ENCODE measurements at regions not wholly inside any gene's neighbourhood (a gene's known extent, or its start where the extent isn't known, plus 50 kb on each side); places are given as distances from the start of the nearest gene placed in this dataset.

- DNase-seq (ENCODE audit: low spot score), result no peak
- Histone ChIP-seq H3K27me3 (replicated peaks; ENCODE audit: insufficient read depth) (no peaks in the 10 kb centered on the region), H3K9me3 (no peaks in the 10 kb centered on the region), H3K27ac (no peak overlapping the region), H3K4me3 (no peak overlapping the region), H3K36me3 (no peaks in the 10 kb centered on the region), H3K4me1 (ENCODE audit: control insufficient read depth in 1 of 2, low read depth in 2 of 2) (no peaks in the 10 kb centered on the region)
- ATAC-seq (ENCODE audit: insufficient number of reproducible peaks, low FRiP score, low read depth), result no peak
- TF ChIP-seq, protein P1, sequence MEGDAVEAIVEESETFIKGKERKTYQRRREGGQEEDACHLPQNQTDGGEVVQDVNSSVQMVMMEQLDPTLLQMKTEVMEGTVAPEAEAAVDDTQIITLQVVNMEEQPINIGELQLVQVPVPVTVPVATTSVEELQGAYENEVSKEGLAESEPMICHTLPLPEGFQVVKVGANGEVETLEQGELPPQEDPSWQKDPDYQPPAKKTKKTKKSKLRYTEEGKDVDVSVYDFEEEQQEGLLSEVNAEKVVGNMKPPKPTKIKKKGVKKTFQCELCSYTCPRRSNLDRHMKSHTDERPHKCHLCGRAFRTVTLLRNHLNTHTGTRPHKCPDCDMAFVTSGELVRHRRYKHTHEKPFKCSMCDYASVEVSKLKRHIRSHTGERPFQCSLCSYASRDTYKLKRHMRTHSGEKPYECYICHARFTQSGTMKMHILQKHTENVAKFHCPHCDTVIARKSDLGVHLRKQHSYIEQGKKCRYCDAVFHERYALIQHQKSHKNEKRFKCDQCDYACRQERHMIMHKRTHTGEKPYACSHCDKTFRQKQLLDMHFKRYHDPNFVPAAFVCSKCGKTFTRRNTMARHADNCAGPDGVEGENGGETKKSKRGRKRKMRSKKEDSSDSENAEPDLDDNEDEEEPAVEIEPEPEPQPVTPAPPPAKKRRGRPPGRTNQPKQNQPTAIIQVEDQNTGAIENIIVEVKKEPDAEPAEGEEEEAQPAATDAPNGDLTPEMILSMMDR (IDR thresholded peaks at IDR 0.05), result no peak
Observed at GRCh38 chr10:3844491-3845025, 59.5 kb upstream of the KLF6 start.

- Histone ChIP-seq H3K4me1 (ENCODE audit: control insufficient read depth in 1 of 2, low read depth in 2 of 2) (no peaks in the 10 kb centered on the region), H3K36me3 (no peaks in the 10 kb centered on the region), H3K27ac (no peak overlapping the region), H3K4me3 (no peak overlapping the region), H3K27me3 (replicated peaks; ENCODE audit: insufficient read depth) (no peaks in the 10 kb centered on the region), H3K9me3 (no peaks in the 10 kb centered on the region)
- no peak for DNase-seq (ENCODE audit: low spot score)
- TF ChIP-seq, protein P1 (IDR thresholded peaks at IDR 0.05), result no peak
- ATAC-seq (ENCODE audit: insufficient number of reproducible peaks, low FRiP score, low read depth), result no peak
Observed at GRCh38 chr10:3838460-3839437, 53.7 kb upstream of the KLF6 start.

DNA sequence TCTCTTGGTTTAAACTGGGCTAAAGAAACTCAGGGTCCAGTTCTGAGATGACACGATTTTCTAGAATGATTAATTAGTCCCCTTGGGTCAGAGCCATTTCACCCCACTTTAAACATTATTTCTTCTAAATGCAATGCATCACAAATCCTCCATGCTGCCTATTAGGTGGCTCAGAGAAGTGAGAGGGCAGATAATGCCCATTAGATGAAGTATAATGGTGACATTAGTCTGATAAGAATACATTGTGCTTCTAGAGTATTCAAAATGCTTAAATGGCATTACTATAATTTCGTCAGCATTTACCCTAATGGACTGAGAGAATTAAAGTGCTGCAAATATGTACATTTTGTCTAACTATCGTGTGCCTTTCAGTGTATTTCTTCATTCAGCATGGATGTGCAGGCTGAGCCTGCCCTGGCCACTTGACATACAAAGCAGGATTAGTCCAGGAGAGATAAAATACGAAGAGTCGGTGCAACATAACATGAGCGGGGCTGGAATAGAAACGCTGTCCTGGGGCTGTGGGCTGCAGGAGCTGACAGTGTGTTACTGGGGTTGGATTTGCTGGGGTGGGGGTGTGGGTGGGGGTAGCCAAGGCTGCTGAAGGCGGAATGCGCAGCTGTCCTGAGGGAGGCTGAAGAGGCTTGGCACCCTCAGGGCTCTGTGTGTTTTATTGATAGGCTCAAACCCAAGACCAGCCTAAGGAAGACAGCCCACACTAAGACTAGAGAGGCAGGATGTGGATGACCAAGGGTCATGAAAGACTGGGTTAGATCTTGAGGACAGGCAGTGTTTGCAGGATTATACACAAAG, 52.8 kb upstream of the KLF6 start:
- no peak overlapping the region for H3K27ac ChIP-seq
- H3K9me3 ChIP-seq, result no peaks in the 10 kb centered on the region
- no peaks in the 10 kb centered on the region for H3K36me3 ChIP-seq
- ATAC-seq (ENCODE audit: insufficient number of reproducible peaks, low FRiP score, low read depth) (no peak), DNase-seq (ENCODE audit: low spot score) (no peak)
- no peak overlapping the region for H3K4me3 ChIP-seq
- TF ChIP-seq, protein P1 (IDR thresholded peaks at IDR 0.05), result no peak
- H3K4me1 ChIP-seq (ENCODE audit: control insufficient read depth in 1 of 2, low read depth in 2 of 2), result no peaks in the 10 kb centered on the region
- H3K27me3 ChIP-seq (replicated peaks; ENCODE audit: insufficient read depth), result no peaks in the 10 kb centered on the region

DNA sequence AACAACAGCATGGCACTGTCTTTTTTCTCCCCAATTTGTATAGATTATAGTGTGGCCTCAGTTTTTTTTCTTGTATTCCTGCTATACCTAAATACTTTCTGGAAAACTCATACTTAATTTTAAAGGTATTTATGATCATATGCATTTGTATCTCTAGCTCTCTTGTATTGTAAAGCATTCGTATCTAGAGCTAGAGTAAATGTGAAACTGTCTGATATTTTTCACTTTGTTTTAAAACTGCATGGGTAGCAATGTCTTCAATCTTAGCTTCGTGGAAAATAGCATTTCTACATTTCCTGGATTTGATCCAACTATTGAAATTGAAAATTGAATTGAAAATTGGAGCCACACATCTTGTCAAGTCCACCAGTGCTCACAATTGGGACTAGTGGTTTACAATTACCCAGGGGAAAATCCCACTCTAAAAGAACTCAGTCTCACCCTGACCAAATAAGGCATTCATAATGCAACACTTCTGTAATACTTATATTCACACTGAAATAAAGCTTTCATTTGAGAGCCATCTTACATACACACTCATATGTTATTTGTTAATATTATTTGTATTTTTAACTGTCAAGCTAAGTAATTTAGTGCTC, 51.3 kb upstream of the KLF6 start:
- H3K4me3 ChIP-seq, result no peak overlapping the region
- no peak for ATAC-seq (ENCODE audit: insufficient number of reproducible peaks, low FRiP score, low read depth)
- TF ChIP-seq, protein P1 (IDR thresholded peaks at IDR 0.05), result no peak

More for the DNA sequence above, 51.3 kb upstream of the KLF6 start:
- no peaks in the 10 kb centered on the region for H3K27me3 ChIP-seq (replicated peaks; ENCODE audit: insufficient read depth)
- no peak for DNase-seq (ENCODE audit: low spot score)
- peaks cover 3 to 6% of the 10 kb centered on the region in 2 donors for H3K4me1 ChIP-seq (ENCODE audit: control insufficient read depth in 1 of 2, low read depth in 2 of 2)
- no peaks in the 10 kb centered on the region for H3K36me3 ChIP-seq
- H3K9me3 ChIP-seq, result no peaks in the 10 kb centered on the region
- no peak overlapping the region for H3K27ac ChIP-seq
